ENCODE measurements at regions not wholly inside any gene's neighbourhood (a gene's known extent, or its start where the extent isn't known, plus 50 kb on each side); places are given as distances from the start of the nearest gene placed in this dataset.

- ATAC-seq: no peak
- ChIA-PET CTCF (no interaction called here), POLR2A (no interaction called here)
- H3K4me1 Mint-ChIP-seq: no peaks in the 10 kb centered on the region
- no peak for DNase-seq
- H3K27me3 Mint-ChIP-seq: no peaks in the 10 kb centered on the region
- no peaks in the 10 kb centered on the region for H3K9me3 Mint-ChIP-seq (ENCODE audit: low read depth)
- H3K4me3 Mint-ChIP-seq: no peak overlapping the region
- intact Hi-C loops (cut with DNase I, micrococcal nuclease): no loop called here
- H3K27ac Mint-ChIP-seq: no peak overlapping the region
- H3K36me3 Mint-ChIP-seq (ENCODE audit: low read depth): no peaks in the 10 kb centered on the region
These were observed 208.3 kb upstream of the AMOT start for GRCh38 chrX:113048896-113049295.

- ATAC-seq (no peak), DNase-seq (no peak)
- intact Hi-C loops (cut with DNase I, micrococcal nuclease): no loop called here
- Mint-ChIP-seq H3K27ac (no peak overlapping the region), H3K4me3 (no peak overlapping the region), H3K36me3 (ENCODE audit: low read depth) (no peaks in the 10 kb centered on the region), H3K9me3 (ENCODE audit: low read depth) (no peaks in the 10 kb centered on the region), H3K27me3 (no peaks in the 10 kb centered on the region), H3K4me1 (no peaks in the 10 kb centered on the region)
- ChIA-PET CTCF (no interaction called here), POLR2A (no interaction called here)
These were observed 207.8 kb upstream of the AMOT start for GRCh38 chrX:113048480-113048879.

DNA sequence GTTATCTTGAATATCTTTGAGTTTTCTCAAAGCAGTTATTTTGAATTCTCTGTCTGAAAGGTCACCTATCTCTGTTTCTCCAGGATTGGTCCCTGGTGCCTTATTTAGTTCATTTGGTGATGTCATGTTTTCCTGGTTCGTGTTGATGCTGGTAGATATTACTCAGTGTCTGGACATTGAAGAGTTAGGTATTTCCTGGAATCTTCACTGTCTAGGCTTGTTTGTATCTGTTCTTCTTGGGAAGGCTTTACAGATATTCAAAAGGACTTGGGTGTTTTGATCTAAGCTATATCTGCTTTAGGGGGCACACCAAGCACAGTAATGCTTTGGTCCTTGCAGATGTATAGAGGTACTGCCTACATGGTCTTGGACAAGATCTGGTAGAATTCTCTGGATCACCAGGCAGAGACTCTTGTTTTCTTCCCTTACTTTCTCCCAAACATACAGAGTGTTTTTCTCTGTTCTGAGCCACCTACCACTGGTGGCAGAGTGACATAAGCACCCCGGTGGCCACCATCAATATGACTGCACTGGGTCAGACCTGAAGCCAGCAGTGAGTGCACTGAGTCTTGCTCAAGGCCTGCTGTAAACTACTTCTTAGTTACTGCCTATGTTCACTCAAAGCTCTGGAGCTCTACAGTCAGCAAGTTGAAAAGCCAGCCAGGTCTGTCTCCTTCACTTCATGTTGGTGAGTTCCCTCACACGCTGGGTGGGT is 193.5 kb upstream of the AMOT start:
- Mint-ChIP-seq H3K36me3 (ENCODE audit: low read depth) (no peaks in the 10 kb centered on the region), H3K9me3 (ENCODE audit: low read depth) (no peaks in the 10 kb centered on the region), H3K4me1 (no peaks in the 10 kb centered on the region), H3K27ac (no peak overlapping the region), H3K27me3 (no peaks in the 10 kb centered on the region), H3K4me3 (no peak overlapping the region)
- ATAC-seq (no peak), DNase-seq (no peak)
- intact Hi-C loops (cut with DNase I, micrococcal nuclease): no loop called here
- ChIA-PET POLR2A (no interaction called here), CTCF (no interaction called here)

- no peaks in the 10 kb centered on the region for H3K4me1 Mint-ChIP-seq
- intact Hi-C loops (cut with DNase I, micrococcal nuclease): no loop called here
- no peaks in the 10 kb centered on the region for H3K27me3 Mint-ChIP-seq
- no peak overlapping the region for H3K27ac Mint-ChIP-seq
- H3K4me3 Mint-ChIP-seq: no peak overlapping the region
- no peaks in the 10 kb centered on the region for H3K36me3 Mint-ChIP-seq (ENCODE audit: low read depth)
- ChIA-PET CTCF (no interaction called here), POLR2A (no interaction called here)
- H3K9me3 Mint-ChIP-seq (ENCODE audit: low read depth): no peaks in the 10 kb centered on the region
- ATAC-seq: no peak
- DNase-seq: no peak
These were observed 179.3 kb upstream of the AMOT start for GRCh38 chrX:113019958-113020357.

GRCh38 chrX:113009837-113010236 is 169.2 kb upstream of the AMOT start:
- Mint-ChIP-seq H3K4me1 (no peaks in the 10 kb centered on the region), H3K27ac (no peak overlapping the region), H3K36me3 (ENCODE audit: low read depth) (no peaks in the 10 kb centered on the region), H3K9me3 (ENCODE audit: low read depth) (no peaks in the 10 kb centered on the region), H3K4me3 (no peak overlapping the region), H3K27me3 (no peaks in the 10 kb centered on the region)
- intact Hi-C loops (cut with DNase I, micrococcal nuclease): no loop called here
- ChIA-PET CTCF (no interaction called here), POLR2A (no interaction called here)
- DNase-seq (no peak), ATAC-seq (no peak)

- Mint-ChIP-seq H3K36me3 (ENCODE audit: low read depth) (no peaks in the 10 kb centered on the region), H3K27ac (no peak overlapping the region), H3K4me3 (no peak overlapping the region), H3K4me1 (no peaks in the 10 kb centered on the region), H3K9me3 (ENCODE audit: low read depth) (no peaks in the 10 kb centered on the region), H3K27me3 (no peaks in the 10 kb centered on the region)
- DNase-seq (no peak), ATAC-seq (no peak)
- ChIA-PET POLR2A (no interaction called here), CTCF (no interaction called here)
- intact Hi-C loops (cut with DNase I, micrococcal nuclease): no loop called here
These were observed 168.4 kb upstream of the AMOT start for GRCh38 chrX:113009029-113009428.

DNA sequence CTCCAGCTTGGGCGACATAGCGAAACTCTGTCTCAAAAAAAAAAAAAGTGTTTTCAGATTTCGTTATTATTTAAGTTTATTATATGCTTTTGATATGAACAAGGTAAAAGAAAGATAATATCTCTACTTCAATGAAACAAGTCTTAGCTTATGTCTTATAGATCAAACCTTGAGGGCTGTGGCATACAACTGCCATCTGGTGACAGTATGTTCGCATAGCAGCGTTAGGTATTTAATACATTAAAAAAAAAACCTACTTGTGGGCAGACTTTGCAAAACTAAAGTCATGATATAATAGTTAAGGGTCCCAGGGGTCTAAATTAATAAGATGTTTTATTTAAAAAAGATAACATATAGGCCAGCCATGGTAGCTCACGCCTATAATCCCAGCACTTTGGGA is 161.2 kb upstream of the AMOT start:
- CTCF ChIA-PET: no interaction called here
- Mint-ChIP-seq H3K27me3 (no peaks in the 10 kb centered on the region), H3K4me3 (no peak overlapping the region), H3K4me1 (no peaks in the 10 kb centered on the region), H3K27ac (no peak overlapping the region), H3K9me3 (ENCODE audit: low read depth) (no peaks in the 10 kb centered on the region), H3K36me3 (ENCODE audit: low read depth) (no peaks in the 10 kb centered on the region)
- POLR2A ChIA-PET: no interaction called here
- no peak for DNase-seq
- intact Hi-C loops (cut with DNase I, micrococcal nuclease): no loop called here
- no peak for ATAC-seq

GRCh38 chrX:112997991-112998390 is 157.4 kb upstream of the AMOT start:
- Mint-ChIP-seq H3K9me3 (ENCODE audit: low read depth) (no peaks in the 10 kb centered on the region), H3K36me3 (ENCODE audit: low read depth) (no peaks in the 10 kb centered on the region), H3K27me3 (no peaks in the 10 kb centered on the region), H3K27ac (no peak overlapping the region), H3K4me3 (no peak overlapping the region), H3K4me1 (no peaks in the 10 kb centered on the region)
- POLR2A ChIA-PET: no interaction called here
- CTCF ChIA-PET: no interaction called here
- no peak for DNase-seq
- no peak for ATAC-seq
- intact Hi-C loops (cut with DNase I, micrococcal nuclease): no loop called here

- ATAC-seq (no peak), DNase-seq (no peak)
- H3K36me3 Mint-ChIP-seq (ENCODE audit: low read depth): no peaks in the 10 kb centered on the region
- H3K4me1 Mint-ChIP-seq: no peaks in the 10 kb centered on the region
- ChIA-PET CTCF (interaction anchor here (0.8 kb wide), 1 partner anchor 14 kb away, joined by 3 read pairs; no protein-coding TSS in a partner anchor), POLR2A (no interaction called here)
- H3K4me3 Mint-ChIP-seq: no peak overlapping the region
- intact Hi-C loops (cut with DNase I, micrococcal nuclease): no loop called here
- H3K27me3 Mint-ChIP-seq: no peaks in the 10 kb centered on the region
- no peaks in the 10 kb centered on the region for H3K9me3 Mint-ChIP-seq (ENCODE audit: low read depth)
- no peak overlapping the region for H3K27ac Mint-ChIP-seq
These were observed 151.2 kb upstream of the AMOT start for GRCh38 chrX:112991801-112992200.

- no peak for DNase-seq
These were observed 139.2 kb upstream of the AMOT start for GRCh38 chrX:112979879-112980278.

DNA sequence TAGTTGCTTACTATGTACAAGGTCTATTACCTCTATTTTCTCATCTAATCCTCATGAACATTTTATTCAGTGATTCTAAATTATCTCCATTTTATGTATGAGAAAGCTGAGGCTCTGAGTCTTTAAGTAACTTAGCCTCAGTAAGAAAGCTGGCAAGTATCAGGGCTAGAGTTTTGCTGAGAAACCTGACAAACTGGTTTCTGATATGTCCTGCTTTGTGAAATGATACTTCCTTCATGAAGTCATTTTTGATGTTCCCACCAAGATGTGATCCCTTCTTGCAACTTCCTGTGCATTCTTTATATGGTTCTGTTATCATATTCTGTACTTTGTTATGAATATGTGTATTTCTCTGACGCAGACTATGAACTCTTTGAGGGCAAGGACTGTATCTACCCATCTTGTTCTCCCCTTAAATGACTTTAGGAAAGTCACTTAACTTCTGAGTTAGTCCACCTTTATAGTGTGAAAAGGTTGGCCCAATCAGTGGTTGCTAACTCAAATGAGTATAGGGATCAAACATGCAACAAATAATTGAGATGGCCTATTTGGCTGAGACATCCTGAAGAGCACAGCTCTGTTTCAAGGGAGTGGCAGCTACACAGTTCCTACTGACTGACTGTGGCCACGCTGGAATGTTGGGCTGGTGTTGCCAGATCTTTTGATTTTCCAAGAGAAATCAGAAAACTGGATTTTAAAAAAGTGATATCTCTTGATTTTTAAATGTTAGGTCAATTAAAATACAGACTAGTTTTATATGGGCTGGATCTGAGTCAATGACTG is 127.9 kb upstream of the AMOT start:
- H3K36me3 Mint-ChIP-seq (ENCODE audit: low read depth): no peaks in the 10 kb centered on the region
- POLR2A ChIA-PET: no interaction called here
- ATAC-seq (no peak), DNase-seq (no peak)
- CTCF ChIA-PET: no interaction called here
- no peaks in the 10 kb centered on the region for H3K4me1 Mint-ChIP-seq
- intact Hi-C loops (cut with DNase I, micrococcal nuclease): no loop called here
- H3K4me3 Mint-ChIP-seq: no peak overlapping the region
- no peaks in the 10 kb centered on the region for H3K27me3 Mint-ChIP-seq
- H3K27ac Mint-ChIP-seq: no peak overlapping the region
- no peaks in the 10 kb centered on the region for H3K9me3 Mint-ChIP-seq (ENCODE audit: low read depth)

More at GRCh38 chrX:112979879-112980278, 139.2 kb upstream of the AMOT start:
- intact Hi-C loops (cut with DNase I, micrococcal nuclease): no loop called here
- Mint-ChIP-seq H3K9me3 (ENCODE audit: low read depth) (no peaks in the 10 kb centered on the region), H3K36me3 (ENCODE audit: low read depth) (no peaks in the 10 kb centered on the region), H3K27me3 (no peaks in the 10 kb centered on the region), H3K4me1 (no peaks in the 10 kb centered on the region), H3K4me3 (no peak overlapping the region), H3K27ac (no peak overlapping the region)
- ATAC-seq: no peak
- ChIA-PET POLR2A (no interaction called here), CTCF (no interaction called here)

- no peaks in the 10 kb centered on the region for H3K9me3 Mint-ChIP-seq (ENCODE audit: low read depth)
- ATAC-seq (no peak), DNase-seq (no peak)
- POLR2A ChIA-PET: no interaction called here
- no peaks in the 10 kb centered on the region for H3K36me3 Mint-ChIP-seq (ENCODE audit: low read depth)
- no peak overlapping the region for H3K27ac Mint-ChIP-seq
- no peak overlapping the region for H3K4me3 Mint-ChIP-seq
- CTCF ChIA-PET: no interaction called here
- intact Hi-C loops (cut with DNase I, micrococcal nuclease): no loop called here
- H3K4me1 Mint-ChIP-seq: no peaks in the 10 kb centered on the region
- H3K27me3 Mint-ChIP-seq: no peaks in the 10 kb centered on the region
These were observed 127.3 kb upstream of the AMOT start for GRCh38 chrX:112967903-112968302.

Measured in activated CD4-positive, alpha-beta T cell treated with anti-CD3 and anti-CD28 coated beads for 36 hours (primary cell).